ENCODE measurements at regions not wholly inside any gene's neighbourhood (a gene's known extent, or its start where the extent isn't known, plus 50 kb on each side); places are given as distances from the start of the nearest gene placed in this dataset.

GRCh38 chr11:95451682-95452081, 220.7 kb upstream of the SESN3 start:
- TF ChIP-seq TAF1 (IDR thresholded peaks at IDR 0.05; ENCODE audit: borderline replicate concordance, low read depth, low read length) (no peak), CTCF (IDR thresholded peaks at IDR 0.05) (no peak), MAX (IDR thresholded peaks at IDR 0.05; ENCODE audit: low read depth) (no peak), CHD2 (IDR thresholded peaks at IDR 0.05; ENCODE audit: low read length, partially characterized antibody) (no peak), POLR2AphosphoS5 (IDR thresholded peaks at IDR 0.05; ENCODE audit: low read depth, low read length) (no peak), ELF1 (IDR thresholded peaks at IDR 0.05) (no peak), PBX3 (IDR thresholded peaks at IDR 0.05) (no peak), EZH2phosphoT487 (IDR thresholded peaks at IDR 0.05; ENCODE audit: borderline replicate concordance, low read depth) (no peak), TCF12 (IDR thresholded peaks at IDR 0.05) (no peak), SIN3A (IDR thresholded peaks at IDR 0.05; ENCODE audit: borderline replicate concordance, low read depth, low read length) (no peak), JUND (IDR thresholded peaks at IDR 0.05) (no peak), GABPA (IDR thresholded peaks at IDR 0.05; ENCODE audit: low read depth) (no peak), EP300 (IDR thresholded peaks at IDR 0.05; ENCODE audit: borderline replicate concordance in 1 of 2, low read depth in 1 of 2, low read length in 1 of 2) (no peak)
